ENCODE measurements at regions not wholly inside any gene's neighbourhood (a gene's known extent, or its start where the extent isn't known, plus 50 kb on each side); places are given as distances from the start of the nearest gene placed in this dataset.

DNA sequence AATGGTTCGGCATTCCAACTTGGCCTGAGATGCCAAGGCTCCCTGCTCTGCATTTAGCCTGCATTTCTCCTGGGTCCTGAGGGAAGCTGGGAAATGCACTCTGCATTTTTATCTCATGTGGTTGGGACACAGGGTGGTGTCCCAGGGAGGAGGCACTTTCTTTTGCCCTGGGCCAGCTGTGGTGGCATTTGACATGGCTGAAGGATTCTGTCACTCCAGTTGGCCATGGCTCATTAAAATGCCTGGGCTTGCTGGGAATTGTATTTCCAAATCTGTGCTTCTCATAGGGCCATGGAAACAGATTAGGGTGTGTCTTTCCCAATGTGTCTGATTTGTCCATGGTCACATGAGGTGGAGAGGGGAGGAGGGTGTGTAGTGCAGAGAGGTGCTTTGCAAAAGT, 128.3 kb upstream of the RGMA start:
- no peak for TF ChIP-seq YY1 (IDR thresholded peaks at IDR 0.05; ENCODE audit: low read depth)
- TF ChIP-seq, protein P1, sequence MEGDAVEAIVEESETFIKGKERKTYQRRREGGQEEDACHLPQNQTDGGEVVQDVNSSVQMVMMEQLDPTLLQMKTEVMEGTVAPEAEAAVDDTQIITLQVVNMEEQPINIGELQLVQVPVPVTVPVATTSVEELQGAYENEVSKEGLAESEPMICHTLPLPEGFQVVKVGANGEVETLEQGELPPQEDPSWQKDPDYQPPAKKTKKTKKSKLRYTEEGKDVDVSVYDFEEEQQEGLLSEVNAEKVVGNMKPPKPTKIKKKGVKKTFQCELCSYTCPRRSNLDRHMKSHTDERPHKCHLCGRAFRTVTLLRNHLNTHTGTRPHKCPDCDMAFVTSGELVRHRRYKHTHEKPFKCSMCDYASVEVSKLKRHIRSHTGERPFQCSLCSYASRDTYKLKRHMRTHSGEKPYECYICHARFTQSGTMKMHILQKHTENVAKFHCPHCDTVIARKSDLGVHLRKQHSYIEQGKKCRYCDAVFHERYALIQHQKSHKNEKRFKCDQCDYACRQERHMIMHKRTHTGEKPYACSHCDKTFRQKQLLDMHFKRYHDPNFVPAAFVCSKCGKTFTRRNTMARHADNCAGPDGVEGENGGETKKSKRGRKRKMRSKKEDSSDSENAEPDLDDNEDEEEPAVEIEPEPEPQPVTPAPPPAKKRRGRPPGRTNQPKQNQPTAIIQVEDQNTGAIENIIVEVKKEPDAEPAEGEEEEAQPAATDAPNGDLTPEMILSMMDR (IDR thresholded peaks at IDR 0.05), result no peak
- TF ChIP-seq, protein P2, sequence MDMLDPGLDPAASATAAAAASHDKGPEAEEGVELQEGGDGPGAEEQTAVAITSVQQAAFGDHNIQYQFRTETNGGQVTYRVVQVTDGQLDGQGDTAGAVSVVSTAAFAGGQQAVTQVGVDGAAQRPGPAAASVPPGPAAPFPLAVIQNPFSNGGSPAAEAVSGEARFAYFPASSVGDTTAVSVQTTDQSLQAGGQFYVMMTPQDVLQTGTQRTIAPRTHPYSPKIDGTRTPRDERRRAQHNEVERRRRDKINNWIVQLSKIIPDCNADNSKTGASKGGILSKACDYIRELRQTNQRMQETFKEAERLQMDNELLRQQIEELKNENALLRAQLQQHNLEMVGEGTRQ (IDR thresholded peaks at IDR 0.05; ENCODE audit: borderline replicate concordance, low read depth, low read length), result no peak
- no peak for TF ChIP-seq EZH2phosphoT487 (IDR thresholded peaks at IDR 0.05; ENCODE audit: borderline replicate concordance, low read depth)
- TF ChIP-seq TAF1 (IDR thresholded peaks at IDR 0.05; ENCODE audit: borderline replicate concordance, low read depth, low read length), result no peak
- no peak for TF ChIP-seq RAD21 (IDR thresholded peaks at IDR 0.05; ENCODE audit: low read length)
- TF ChIP-seq, protein P3, sequence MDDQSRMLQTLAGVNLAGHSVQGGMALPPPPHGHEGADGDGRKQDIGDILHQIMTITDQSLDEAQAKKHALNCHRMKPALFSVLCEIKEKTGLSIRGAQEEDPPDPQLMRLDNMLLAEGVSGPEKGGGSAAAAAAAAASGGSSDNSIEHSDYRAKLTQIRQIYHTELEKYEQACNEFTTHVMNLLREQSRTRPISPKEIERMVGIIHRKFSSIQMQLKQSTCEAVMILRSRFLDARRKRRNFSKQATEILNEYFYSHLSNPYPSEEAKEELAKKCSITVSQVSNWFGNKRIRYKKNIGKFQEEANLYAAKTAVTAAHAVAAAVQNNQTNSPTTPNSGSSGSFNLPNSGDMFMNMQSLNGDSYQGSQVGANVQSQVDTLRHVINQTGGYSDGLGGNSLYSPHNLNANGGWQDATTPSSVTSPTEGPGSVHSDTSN (IDR thresholded peaks at IDR 0.05), result no peak
- no peak for TF ChIP-seq POLR2AphosphoS5 (IDR thresholded peaks at IDR 0.05; ENCODE audit: low read depth, low read length)
- no peak for TF ChIP-seq NFIC (IDR thresholded peaks at IDR 0.05; ENCODE audit: borderline replicate concordance)
- TF ChIP-seq, protein P4, sequence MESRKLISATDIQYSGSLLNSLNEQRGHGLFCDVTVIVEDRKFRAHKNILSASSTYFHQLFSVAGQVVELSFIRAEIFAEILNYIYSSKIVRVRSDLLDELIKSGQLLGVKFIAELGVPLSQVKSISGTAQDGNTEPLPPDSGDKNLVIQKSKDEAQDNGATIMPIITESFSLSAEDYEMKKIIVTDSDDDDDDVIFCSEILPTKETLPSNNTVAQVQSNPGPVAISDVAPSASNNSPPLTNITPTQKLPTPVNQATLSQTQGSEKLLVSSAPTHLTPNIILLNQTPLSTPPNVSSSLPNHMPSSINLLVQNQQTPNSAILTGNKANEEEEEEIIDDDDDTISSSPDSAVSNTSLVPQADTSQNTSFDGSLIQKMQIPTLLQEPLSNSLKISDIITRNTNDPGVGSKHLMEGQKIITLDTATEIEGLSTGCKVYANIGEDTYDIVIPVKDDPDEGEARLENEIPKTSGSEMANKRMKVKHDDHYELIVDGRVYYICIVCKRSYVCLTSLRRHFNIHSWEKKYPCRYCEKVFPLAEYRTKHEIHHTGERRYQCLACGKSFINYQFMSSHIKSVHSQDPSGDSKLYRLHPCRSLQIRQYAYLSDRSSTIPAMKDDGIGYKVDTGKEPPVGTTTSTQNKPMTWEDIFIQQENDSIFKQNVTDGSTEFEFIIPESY (IDR thresholded peaks at IDR 0.05; ENCODE audit: borderline replicate concordance, low read depth), result no peak
- TF ChIP-seq, protein P5, sequence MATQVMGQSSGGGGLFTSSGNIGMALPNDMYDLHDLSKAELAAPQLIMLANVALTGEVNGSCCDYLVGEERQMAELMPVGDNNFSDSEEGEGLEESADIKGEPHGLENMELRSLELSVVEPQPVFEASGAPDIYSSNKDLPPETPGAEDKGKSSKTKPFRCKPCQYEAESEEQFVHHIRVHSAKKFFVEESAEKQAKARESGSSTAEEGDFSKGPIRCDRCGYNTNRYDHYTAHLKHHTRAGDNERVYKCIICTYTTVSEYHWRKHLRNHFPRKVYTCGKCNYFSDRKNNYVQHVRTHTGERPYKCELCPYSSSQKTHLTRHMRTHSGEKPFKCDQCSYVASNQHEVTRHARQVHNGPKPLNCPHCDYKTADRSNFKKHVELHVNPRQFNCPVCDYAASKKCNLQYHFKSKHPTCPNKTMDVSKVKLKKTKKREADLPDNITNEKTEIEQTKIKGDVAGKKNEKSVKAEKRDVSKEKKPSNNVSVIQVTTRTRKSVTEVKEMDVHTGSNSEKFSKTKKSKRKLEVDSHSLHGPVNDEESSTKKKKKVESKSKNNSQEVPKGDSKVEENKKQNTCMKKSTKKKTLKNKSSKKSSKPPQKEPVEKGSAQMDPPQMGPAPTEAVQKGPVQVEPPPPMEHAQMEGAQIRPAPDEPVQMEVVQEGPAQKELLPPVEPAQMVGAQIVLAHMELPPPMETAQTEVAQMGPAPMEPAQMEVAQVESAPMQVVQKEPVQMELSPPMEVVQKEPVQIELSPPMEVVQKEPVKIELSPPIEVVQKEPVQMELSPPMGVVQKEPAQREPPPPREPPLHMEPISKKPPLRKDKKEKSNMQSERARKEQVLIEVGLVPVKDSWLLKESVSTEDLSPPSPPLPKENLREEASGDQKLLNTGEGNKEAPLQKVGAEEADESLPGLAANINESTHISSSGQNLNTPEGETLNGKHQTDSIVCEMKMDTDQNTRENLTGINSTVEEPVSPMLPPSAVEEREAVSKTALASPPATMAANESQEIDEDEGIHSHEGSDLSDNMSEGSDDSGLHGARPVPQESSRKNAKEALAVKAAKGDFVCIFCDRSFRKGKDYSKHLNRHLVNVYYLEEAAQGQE (IDR thresholded peaks at IDR 0.05; ENCODE audit: low read depth, low read length), result no peak
- no peak for TF ChIP-seq RCOR1 (IDR thresholded peaks at IDR 0.05; ENCODE audit: low read length)

All from SK-N-SH (cell line).